PC-9 (cell line): ENCODE measurements at regions not wholly inside any gene's neighbourhood (a gene's known extent, or its start where the extent isn't known, plus 50 kb on each side); places are given as distances from the start of the nearest gene placed in this dataset.

Source experiments
- CTCF ChIP-seq: fragments of 200-600 bp; sonication (generic); conservative IDR thresholded peaks from 2 replicates; pipeline ENCODE4 v1.6.1; 2017; ENCODE audit warnings: mixed run types, antibody characterized with exemption, mild to moderate bottlenecking, moderate library complexity
- EZH2 ChIP-seq: fragments of 200-600 bp; sonication (generic); IDR thresholded peaks from 2 replicates; pipeline ENCODE4 v1.8.0; 2017; ENCODE audit warnings: antibody characterized with exemption, low read depth

GRCh38 chr6:159324596-159324995, 155.4 kb downstream of the FNDC1 start:
- TF ChIP-seq CTCF (no peak), EZH2 (no peak)
